Stimulated activated CD4-positive, alpha-beta T cell treated with anti-CD3 and anti-CD28 coated beads, TNF-alpha, amount 100 ng/mL, for 24 hours (primary cell): ENCODE measurements at regions not wholly inside any gene's neighbourhood (a gene's known extent, or its start where the extent isn't known, plus 50 kb on each side); places are given as distances from the start of the nearest gene placed in this dataset.
"Not testable (repeated sequence)": the region's sequence is repeated elsewhere in the genome, so short reads cannot be mapped to it uniquely, and the experiment has no call there.

Experiments used
- DNase-seq, 3 experiments: peaks; one replicate each; pipeline ENCODE4 v3.0.0-alpha.2; 2020; ENCODE audit warnings: low read depth in 3 of 3

GRCh38 chrX:128973033-128973432 is 550.3 kb downstream of the SMARCA1 start:
- DNase-seq, result no peak

GRCh38 chrX:128961290-128961689 is 562.0 kb downstream of the SMARCA1 start:
- no peak for DNase-seq

- DNase-seq, result not testable (repeated sequence)
These were observed 568.6 kb downstream of the SMARCA1 start for GRCh38 chrX:128954697-128955096.

GRCh38 chrX:128931071-128931470 is 592.2 kb downstream of the SMARCA1 start:
- no peak for DNase-seq

GRCh38 chrX:128929271-128930057 is 593.8 kb downstream of the SMARCA1 start:
- DNase-seq, result no peak

- DNase-seq, result no peak
These were observed 594.7 kb downstream of the SMARCA1 start for GRCh38 chrX:128928636-128929035.

- DNase-seq, result no peak
These were observed 595.9 kb downstream of the SMARCA1 start for GRCh38 chrX:128927363-128927762.

- no peak for DNase-seq
These were observed 616.5 kb downstream of the SMARCA1 start for GRCh38 chrX:128906753-128907152.

- DNase-seq, result no peak
These were observed 622.3 kb downstream of the SMARCA1 start for GRCh38 chrX:128901018-128901417.

- no peak for DNase-seq
These were observed 625.7 kb downstream of the SMARCA1 start for GRCh38 chrX:128897621-128898020.

GRCh38 chrX:128891554-128891953 is 631.7 kb downstream of the SMARCA1 start:
- DNase-seq, result no peak

- DNase-seq, result no peak
These were observed 638.9 kb downstream of the SMARCA1 start for GRCh38 chrX:128884430-128884829.

GRCh38 chrX:128883650-128884049 is 639.6 kb downstream of the SMARCA1 start:
- DNase-seq, result no peak

- DNase-seq, result no peak
These were observed 652.9 kb downstream of the SMARCA1 start for GRCh38 chrX:128870361-128870760.

GRCh38 chrX:128862557-128862956 is 660.7 kb downstream of the SMARCA1 start:
- DNase-seq, result no peak

- no peak for DNase-seq
These were observed 674.9 kb downstream of the SMARCA1 start for GRCh38 chrX:128848374-128848773.

- no peak for DNase-seq
These were observed 676.9 kb downstream of the SMARCA1 start for GRCh38 chrX:128846385-128846784.

GRCh38 chrX:128818690-128819089 is 704.6 kb downstream of the SMARCA1 start:
- no peak for DNase-seq

GRCh38 chrX:128816919-128817318 is 706.4 kb downstream of the SMARCA1 start:
- DNase-seq, result no peak

- DNase-seq, result no peak
These were observed 715.9 kb downstream of the SMARCA1 start for GRCh38 chrX:128807367-128807766.

GRCh38 chrX:128805236-128805635 is 718.1 kb downstream of the SMARCA1 start:
- DNase-seq, result no peak

- DNase-seq, result no peak
These were observed 718.5 kb downstream of the SMARCA1 start for GRCh38 chrX:128804828-128805227.

- DNase-seq, result no peak
These were observed 723.2 kb downstream of the SMARCA1 start for GRCh38 chrX:128800138-128800537.

- DNase-seq, result not testable (repeated sequence)
These were observed 730.9 kb upstream of the ACTRT1 start for GRCh38 chrX:128783139-128783538.
